22Rv1 (cell line): ENCODE measurements at regions not wholly inside any gene's neighbourhood (a gene's known extent, or its start where the extent isn't known, plus 50 kb on each side); places are given as distances from the start of the nearest gene placed in this dataset.
"Not testable (repeated sequence)": the region's sequence is repeated elsewhere in the genome, so short reads cannot be mapped to it uniquely, and the experiment has no call there.

Experiments used
- ZFX ChIP-seq: fragments of 450-650 bp; IDR thresholded peaks from 2 replicates; pipeline ENCODE4 v1.6.1; 2017; ENCODE audit warnings: antibody characterized with exemption, borderline replicate concordance
- TF ChIP-seq, protein P1 (sequence below): fragments of 450-650 bp; IDR thresholded peaks from 2 replicates; pipeline ENCODE4 v1.5.1; 2017; ENCODE audit warnings: mild to moderate bottlenecking

DNA sequence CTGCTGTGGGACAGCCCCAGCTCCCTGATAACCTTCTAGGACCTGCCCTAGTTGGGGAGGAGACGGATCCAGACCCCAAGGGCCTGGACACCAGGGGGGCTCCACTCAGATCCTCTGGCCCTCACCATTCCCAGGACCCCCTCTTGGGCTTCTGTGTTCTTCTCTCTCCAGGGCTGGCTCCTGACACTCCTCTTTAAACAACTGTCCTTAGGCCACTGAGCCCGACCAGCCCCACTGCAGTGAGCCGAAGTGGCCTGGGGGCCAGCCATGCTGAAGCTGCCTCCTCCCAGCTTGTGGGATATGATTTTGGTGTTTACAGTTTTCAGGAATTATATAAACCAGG, 272.4 kb upstream of the SFSWAP start:
- TF ChIP-seq, protein P1, sequence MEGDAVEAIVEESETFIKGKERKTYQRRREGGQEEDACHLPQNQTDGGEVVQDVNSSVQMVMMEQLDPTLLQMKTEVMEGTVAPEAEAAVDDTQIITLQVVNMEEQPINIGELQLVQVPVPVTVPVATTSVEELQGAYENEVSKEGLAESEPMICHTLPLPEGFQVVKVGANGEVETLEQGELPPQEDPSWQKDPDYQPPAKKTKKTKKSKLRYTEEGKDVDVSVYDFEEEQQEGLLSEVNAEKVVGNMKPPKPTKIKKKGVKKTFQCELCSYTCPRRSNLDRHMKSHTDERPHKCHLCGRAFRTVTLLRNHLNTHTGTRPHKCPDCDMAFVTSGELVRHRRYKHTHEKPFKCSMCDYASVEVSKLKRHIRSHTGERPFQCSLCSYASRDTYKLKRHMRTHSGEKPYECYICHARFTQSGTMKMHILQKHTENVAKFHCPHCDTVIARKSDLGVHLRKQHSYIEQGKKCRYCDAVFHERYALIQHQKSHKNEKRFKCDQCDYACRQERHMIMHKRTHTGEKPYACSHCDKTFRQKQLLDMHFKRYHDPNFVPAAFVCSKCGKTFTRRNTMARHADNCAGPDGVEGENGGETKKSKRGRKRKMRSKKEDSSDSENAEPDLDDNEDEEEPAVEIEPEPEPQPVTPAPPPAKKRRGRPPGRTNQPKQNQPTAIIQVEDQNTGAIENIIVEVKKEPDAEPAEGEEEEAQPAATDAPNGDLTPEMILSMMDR, result not testable (repeated sequence)
- TF ChIP-seq ZFX, result not testable (repeated sequence)
